GM12875 (cell line): ENCODE measurements at regions not wholly inside any gene's neighbourhood (a gene's known extent, or its start where the extent isn't known, plus 50 kb on each side); places are given as distances from the start of the nearest gene placed in this dataset.
"Not testable (repeated sequence)": the region's sequence is repeated elsewhere in the genome, so short reads cannot be mapped to it uniquely, and the experiment has no call there.

Source experiments
- H3K4me3 ChIP-seq: one replicate; pipeline ENCODE4 v1.5.1; 2011; ENCODE audit warnings: low read depth, low read length, control low read depth
- CTCF ChIP-seq: IDR thresholded peaks from 2 replicates; pipeline ENCODE4 v1.5.1; 2011; ENCODE audit warnings: low read depth, mild to moderate bottlenecking, control low read depth, inconsistent platforms, low read length, moderate library complexity, borderline replicate concordance; ENCODE audit not compliant: insufficient read depth

GRCh38 chr2:111250448-111251030 is 129.8 kb downstream of the BCL2L11 start:
- TF ChIP-seq CTCF, result no peak
- no peak overlapping the region for H3K4me3 ChIP-seq

GRCh38 chr2:111251711-111252110 is 131.0 kb downstream of the BCL2L11 start:
- no peak overlapping the region for H3K4me3 ChIP-seq
- TF ChIP-seq CTCF, result no peak

GRCh38 chr2:111252436-111252835 is 131.7 kb downstream of the BCL2L11 start:
- no peak for TF ChIP-seq CTCF
- H3K4me3 ChIP-seq, result no peak overlapping the region

GRCh38 chr2:111254916-111255315 is 134.2 kb downstream of the BCL2L11 start:
- not testable (repeated sequence) for H3K4me3 ChIP-seq

- H3K4me3 ChIP-seq, result not testable (repeated sequence)
Measured at GRCh38 chr2:111256628-111257027, 135.9 kb downstream of the BCL2L11 start.

GRCh38 chr2:111257607-111258006 is 136.9 kb downstream of the BCL2L11 start:
- H3K4me3 ChIP-seq, result not testable (repeated sequence)

- not testable (repeated sequence) for H3K4me3 ChIP-seq
Measured at GRCh38 chr2:111258318-111258717, 137.6 kb downstream of the BCL2L11 start.

- not testable (repeated sequence) for H3K4me3 ChIP-seq
Measured at GRCh38 chr2:111262627-111263379, 142.1 kb downstream of the BCL2L11 start.

GRCh38 chr2:111263380-111264017 is 142.8 kb downstream of the BCL2L11 start:
- H3K4me3 ChIP-seq, result not testable (repeated sequence)

- not testable (repeated sequence) for H3K4me3 ChIP-seq
Measured at GRCh38 chr2:111264956-111265355, 144.2 kb downstream of the BCL2L11 start.

- H3K4me3 ChIP-seq, result not testable (repeated sequence)
Measured at GRCh38 chr2:111266556-111266955, 145.8 kb downstream of the BCL2L11 start.

- H3K4me3 ChIP-seq, result not testable (repeated sequence)
Measured at GRCh38 chr2:111267038-111267437, 146.3 kb downstream of the BCL2L11 start.

GRCh38 chr2:111269761-111270323 is 149.1 kb downstream of the BCL2L11 start:
- not testable (repeated sequence) for H3K4me3 ChIP-seq

GRCh38 chr2:111270569-111270968 is 149.9 kb downstream of the BCL2L11 start:
- not testable (repeated sequence) for H3K4me3 ChIP-seq

GRCh38 chr2:111271647-111272304 is 151.1 kb downstream of the BCL2L11 start:
- not testable (repeated sequence) for H3K4me3 ChIP-seq

GRCh38 chr2:111273007-111273406 is 152.3 kb downstream of the BCL2L11 start:
- not testable (repeated sequence) for H3K4me3 ChIP-seq
